ENCODE measurements at regions not wholly inside any gene's neighbourhood (a gene's known extent, or its start where the extent isn't known, plus 50 kb on each side); places are given as distances from the start of the nearest gene placed in this dataset.

- no peak for DNase-seq (ENCODE audit: low read depth in 2 of 2)
Measured at GRCh38 chr3:28901018-28901417, 379.9 kb upstream of the RBMS3 start.

- no peak for DNase-seq (ENCODE audit: low read depth in 2 of 2)
Measured at GRCh38 chr3:28903171-28903601, 377.7 kb upstream of the RBMS3 start.

DNA sequence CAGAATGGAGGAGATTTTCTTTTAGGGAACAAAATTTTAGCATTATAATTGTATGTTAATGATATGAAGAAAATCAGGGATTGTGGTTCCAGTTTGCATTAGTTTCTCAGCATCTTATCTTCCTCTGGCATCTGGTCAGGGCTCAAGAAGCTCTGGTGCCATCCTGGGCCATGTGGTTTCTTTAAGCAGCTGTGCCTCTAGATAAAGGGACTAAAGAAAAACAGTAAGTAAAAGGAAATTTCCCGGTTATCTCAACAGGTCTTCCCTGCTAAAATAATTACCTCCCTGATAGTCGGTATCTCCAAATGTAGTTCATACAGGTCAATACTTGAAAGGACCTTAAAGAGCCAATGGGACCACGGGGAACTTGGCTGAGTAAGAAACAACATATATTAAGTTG lies 375.1 kb upstream of the RBMS3 start:
- DNase-seq (ENCODE audit: low read depth in 2 of 2): no peak

GRCh38 chr3:28906561-28907310 lies 374.1 kb upstream of the RBMS3 start:
- no peak for DNase-seq (ENCODE audit: low read depth in 2 of 2)

- DNase-seq (ENCODE audit: low read depth in 2 of 2): no peak
Measured at GRCh38 chr3:28907616-28908015, 373.3 kb upstream of the RBMS3 start.

DNA sequence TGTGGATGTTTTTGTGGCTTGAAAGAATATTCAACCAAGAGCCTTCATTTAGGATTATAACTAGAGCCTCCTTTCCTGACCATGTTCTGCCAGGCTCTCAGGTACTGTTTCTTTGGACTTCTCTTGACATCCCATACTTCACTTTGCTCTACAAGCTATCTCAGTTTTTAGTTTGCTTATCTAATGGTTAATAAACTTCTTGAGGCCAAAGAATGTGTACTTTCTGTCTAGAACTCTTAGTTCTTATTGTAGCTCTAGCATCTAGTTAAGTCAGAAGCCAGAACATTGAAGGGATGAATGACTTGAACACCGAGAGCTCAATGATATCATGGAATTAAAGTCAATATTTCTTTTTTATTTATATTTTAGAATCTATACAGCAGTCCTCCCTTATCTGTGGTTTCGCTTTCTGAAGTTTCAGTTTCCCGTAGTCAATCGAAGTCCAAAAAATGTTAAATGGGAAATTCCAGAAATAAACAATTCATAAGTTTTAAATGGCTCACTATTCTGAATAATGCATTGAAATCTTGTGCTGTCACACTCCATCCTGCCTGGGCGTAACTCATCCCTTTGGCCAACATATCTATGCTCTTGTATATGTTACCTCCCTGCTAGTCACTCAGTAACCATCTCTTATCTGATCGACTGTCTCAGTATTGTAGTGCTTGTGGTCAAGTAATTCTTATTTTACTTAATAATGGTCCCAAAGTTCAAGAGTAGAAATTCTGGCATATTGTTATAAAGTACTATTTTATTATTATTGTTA lies 368.6 kb upstream of the RBMS3 start:
- DNase-seq (ENCODE audit: low read depth in 2 of 2): no peak

- DNase-seq (ENCODE audit: low read depth in 2 of 2): no peak
Measured at GRCh38 chr3:28915741-28916500, 364.9 kb upstream of the RBMS3 start.

- no peak for DNase-seq (ENCODE audit: low read depth in 2 of 2)
Measured at GRCh38 chr3:28916713-28917499, 364.0 kb upstream of the RBMS3 start.

DNA sequence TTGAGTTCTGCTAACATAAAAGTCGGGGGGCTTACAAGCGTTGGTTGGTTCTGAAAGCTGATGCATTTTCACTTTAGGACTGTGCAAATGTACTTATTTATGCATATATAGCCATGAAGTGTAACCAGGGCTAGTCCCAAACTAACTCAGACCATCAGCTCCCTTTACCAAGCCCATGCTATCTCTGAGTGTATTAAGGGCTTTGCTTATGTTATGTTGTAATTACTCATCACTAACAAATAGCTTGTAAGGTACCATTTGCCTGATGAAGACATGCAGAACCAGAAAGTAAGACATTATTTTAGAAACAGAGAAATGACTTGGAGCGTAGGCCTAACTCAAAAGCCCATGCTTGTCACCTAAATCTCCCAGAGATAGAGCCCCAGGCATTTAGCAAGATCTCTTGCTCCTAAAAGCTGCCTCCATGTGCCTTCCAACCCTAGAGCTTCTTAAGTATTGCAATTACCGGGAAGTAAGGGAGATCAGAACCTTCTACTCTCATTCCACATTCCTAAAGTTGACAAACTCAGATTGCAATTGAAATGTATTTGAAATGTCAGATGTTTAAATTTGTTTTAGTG lies 362.9 kb upstream of the RBMS3 start:
- DNase-seq (ENCODE audit: low read depth in 2 of 2): no peak

DNA sequence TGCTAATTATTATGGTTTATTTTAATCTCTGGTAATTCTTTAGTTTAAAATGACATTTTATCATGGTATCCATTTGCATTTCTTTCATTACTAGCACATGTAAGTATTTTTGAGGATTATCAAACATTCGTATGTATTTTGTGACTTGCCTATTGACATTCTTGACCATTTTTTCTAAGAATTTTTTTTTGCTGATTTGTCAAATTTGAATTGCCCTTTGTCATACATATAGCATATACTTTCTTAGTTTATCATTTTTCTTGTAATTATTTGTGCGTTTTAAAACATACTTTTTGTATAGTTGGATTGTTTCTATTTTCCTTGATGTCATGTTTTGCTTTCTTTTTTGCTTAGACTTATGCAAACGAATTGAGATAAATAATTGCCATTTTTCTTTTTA lies 358.5 kb upstream of the RBMS3 start:
- no peak for DNase-seq (ENCODE audit: low read depth in 2 of 2)

DNA sequence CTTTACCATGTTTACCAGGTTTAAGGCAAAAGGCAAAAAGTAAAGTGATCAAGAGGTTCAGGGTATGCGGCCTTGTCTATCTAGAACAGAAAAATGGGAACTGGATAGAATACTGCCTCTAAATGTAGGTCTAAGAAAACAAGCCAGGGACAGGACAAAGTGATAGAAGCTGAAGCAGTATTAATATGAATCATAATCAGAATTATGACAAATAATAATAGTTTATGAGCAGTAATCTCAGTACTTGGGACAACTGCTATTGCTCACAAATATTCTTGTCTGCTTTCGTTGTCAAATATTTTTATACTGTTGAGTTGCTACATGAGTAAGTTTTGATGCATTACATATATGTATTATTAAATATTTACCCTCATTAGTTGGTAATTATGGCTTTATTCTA lies 356.9 kb upstream of the RBMS3 start:
- DNase-seq (ENCODE audit: low read depth in 2 of 2): no peak

GRCh38 chr3:28924744-28925360 lies 356.0 kb upstream of the RBMS3 start:
- DNase-seq (ENCODE audit: low read depth in 2 of 2): no peak

DNA sequence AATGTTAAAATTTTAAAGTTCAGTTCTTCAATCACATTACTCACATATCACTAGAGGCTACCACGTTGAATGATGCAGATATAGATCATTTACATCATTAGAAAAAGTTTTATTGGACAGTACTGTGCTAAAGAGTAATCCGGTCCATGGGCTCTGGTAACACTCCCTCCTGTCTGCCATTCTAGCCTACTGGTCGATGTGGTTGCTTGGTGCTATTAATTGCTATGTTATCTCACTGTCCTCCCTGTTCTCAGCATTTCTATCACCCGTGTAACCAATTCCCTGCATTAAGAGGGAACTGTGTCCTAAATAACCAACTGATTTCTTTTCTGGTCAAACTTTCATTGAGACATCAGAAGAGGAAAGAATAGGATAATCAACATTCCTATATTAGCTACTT lies 347.5 kb upstream of the RBMS3 start:
- no peak for DNase-seq (ENCODE audit: low read depth in 2 of 2)

DNA sequence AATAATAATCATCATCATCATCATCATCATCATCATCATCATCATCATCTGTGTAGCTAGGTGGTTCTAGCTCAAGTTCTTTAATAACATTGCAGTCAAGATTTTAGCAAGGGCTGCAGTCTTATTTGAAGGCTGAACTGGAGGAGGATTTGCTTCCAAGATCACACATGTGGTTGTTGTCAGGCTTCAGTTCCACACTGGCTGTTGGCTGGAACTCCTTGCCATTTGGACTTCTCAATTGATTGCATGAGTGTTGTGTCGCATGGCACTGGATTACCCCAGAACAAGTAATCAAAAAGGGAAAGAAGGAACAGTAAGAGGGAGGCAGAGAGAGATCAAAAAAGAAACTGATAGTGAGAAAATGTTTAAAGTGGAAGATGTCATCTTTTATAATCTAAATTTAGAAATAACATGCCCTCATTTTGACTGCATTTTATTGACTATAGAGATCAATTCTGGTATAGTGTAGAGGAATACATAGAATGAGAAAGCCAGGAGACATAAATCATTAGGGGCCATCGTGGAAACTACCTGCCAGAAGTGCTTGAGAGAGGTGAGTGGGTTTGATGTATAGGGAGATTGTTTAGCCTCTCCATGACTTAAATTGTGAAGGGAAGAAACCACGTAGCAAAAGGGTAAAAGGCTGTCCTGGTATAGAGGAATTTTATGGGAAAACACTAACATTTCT lies 346.6 kb upstream of the RBMS3 start:
- no peak for DNase-seq (ENCODE audit: low read depth in 2 of 2)

GRCh38 chr3:28935146-28935545 lies 345.7 kb upstream of the RBMS3 start:
- DNase-seq (ENCODE audit: low read depth in 2 of 2): no peak

DNA sequence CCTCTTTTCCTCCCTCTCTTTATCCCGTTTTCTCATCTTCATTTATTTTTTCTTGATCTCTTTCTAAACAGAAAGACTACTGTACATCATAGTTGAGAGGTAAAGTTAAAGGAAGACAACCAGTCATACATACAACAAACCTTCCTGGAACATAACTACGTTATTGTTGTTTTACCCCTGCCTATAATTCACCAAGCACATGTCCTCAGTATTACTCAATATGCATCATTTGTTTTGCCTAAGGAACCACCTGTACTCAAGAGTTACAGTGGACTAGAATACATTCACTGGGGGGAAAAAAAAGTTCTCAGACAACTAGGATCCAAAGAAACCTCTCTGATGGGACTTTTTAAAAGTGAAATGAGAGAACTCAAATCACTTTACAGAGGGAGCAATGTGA lies 344.7 kb upstream of the RBMS3 start:
- no peak for DNase-seq (ENCODE audit: low read depth in 2 of 2)

GRCh38 chr3:28940530-28940929 lies 340.3 kb upstream of the RBMS3 start:
- DNase-seq (ENCODE audit: low read depth in 2 of 2): no peak

DNA sequence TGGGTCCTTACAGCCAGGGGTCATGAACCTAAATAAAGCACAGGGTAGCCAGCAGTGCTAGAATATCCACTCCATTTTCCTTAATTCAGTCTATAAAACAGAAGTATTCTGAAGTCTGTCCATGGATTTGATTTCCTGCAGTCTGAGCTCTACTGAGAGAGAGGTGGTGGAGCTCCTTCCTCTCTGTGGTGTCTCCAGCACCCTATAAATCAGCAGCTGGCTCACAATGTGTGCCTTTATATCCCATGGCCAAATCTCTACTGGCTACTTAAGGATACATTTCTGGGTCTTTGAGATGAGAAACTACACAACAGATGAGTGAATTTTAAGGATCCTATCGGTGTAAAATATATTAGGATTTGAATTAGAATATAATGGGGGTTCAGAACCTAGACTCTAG lies 339.9 kb upstream of the RBMS3 start:
- no peak for DNase-seq (ENCODE audit: low read depth in 2 of 2)

DNA sequence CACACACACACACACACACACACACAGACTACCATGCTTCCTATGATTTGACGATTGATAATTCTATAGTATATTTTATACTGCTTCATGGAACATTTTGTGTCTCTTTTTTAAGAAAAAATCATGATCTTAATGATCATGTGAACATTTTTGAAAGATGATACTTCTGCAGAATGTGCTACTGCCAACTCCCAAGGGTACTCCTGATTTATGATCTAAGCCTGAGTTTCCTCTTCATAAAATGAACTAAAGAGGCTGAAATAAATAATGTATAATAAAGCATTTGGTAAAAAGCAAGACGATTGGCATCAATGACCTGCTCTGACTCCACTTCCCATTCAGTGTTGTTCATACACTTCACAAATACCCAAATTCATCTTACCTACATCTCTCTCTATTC lies 333.8 kb upstream of the RBMS3 start:
- DNase-seq (ENCODE audit: low read depth in 2 of 2): no peak

DNA sequence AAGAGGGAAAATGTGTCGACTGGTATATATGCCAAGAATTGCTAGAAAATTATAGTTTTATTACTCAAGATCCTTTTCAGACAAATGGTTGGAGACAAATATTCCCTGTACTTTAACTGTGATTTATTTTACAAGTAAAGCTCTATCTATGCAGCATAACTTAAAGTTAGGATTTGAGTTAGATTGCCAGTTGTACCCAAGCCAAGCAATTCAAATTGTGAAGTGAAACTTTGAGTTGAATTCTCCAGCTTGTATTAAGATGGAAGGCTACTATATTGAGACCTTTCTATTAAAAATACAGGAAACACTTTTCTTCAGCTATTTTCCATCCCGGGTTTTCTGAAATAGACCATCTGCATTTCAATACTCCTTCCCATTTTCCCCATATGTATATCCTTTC lies 333.1 kb upstream of the RBMS3 start:
- no peak for DNase-seq (ENCODE audit: low read depth in 2 of 2)
